Fibroblast of mammary gland (primary cell): ENCODE measurements at regions not wholly inside any gene's neighbourhood (a gene's known extent, or its start where the extent isn't known, plus 50 kb on each side); places are given as distances from the start of the nearest gene placed in this dataset.

Experiments
- DNase-seq: peaks from one replicate; pipeline ENCODE4 v3.0.0-alpha.2; 2010; ENCODE audit warnings: low read depth
- H3K4me3 ChIP-seq: 2 replicates; pipeline ENCODE4 v1.5.1; 2011; ENCODE audit warnings: low read depth, mild to moderate bottlenecking, low read length, moderate library complexity; ENCODE audit not compliant: control insufficient read depth
- CTCF ChIP-seq: conservative IDR thresholded peaks from 2 replicates; pipeline ENCODE4 v1.5.1; 2011; ENCODE audit warnings: low read depth, low read length, inconsistent platforms; ENCODE audit not compliant: control insufficient read depth, insufficient read depth

- DNase-seq: no peak
- no peak overlapping the region for H3K4me3 ChIP-seq
- no peak for TF ChIP-seq CTCF
Observed at GRCh38 chr11:37108436-37109285, 510.6 kb upstream of the RAG2 start.

GRCh38 chr11:37107831-37108230 lies 509.8 kb upstream of the RAG2 start:
- DNase-seq: no peak
- no peak overlapping the region for H3K4me3 ChIP-seq
- no peak for TF ChIP-seq CTCF

GRCh38 chr11:37107415-37107814 lies 509.4 kb upstream of the RAG2 start:
- no peak for DNase-seq
- TF ChIP-seq CTCF: no peak
- H3K4me3 ChIP-seq: no peak overlapping the region

GRCh38 chr11:37105427-37105826 lies 507.4 kb upstream of the RAG2 start:
- DNase-seq: no peak
- no peak overlapping the region for H3K4me3 ChIP-seq
- TF ChIP-seq CTCF: no peak

- no peak overlapping the region for H3K4me3 ChIP-seq
- TF ChIP-seq CTCF: no peak
- DNase-seq: no peak
Observed at GRCh38 chr11:37104380-37104779, 506.3 kb upstream of the RAG2 start.

GRCh38 chr11:37100008-37100407 lies 502.0 kb upstream of the RAG2 start:
- H3K4me3 ChIP-seq: no peak overlapping the region
- no peak for TF ChIP-seq CTCF
- no peak for DNase-seq
